Right lobe of liver (tissue), 6 donors: ENCODE measurements at regions not wholly inside any gene's neighbourhood (a gene's known extent, or its start where the extent isn't known, plus 50 kb on each side); places are given as distances from the start of the nearest gene placed in this dataset.

ENCODE experiments used
- ATAC-seq, 4 donors: fragments of 200-7000 bp; cut with Tn5 transposase; one replicate each; pipeline ENCODE4 v1.9.1; 2020; ENCODE audit warnings: mild to moderate bottlenecking in 4 of 4, moderate library complexity in 4 of 4
- DNase-seq, 3 donors: peaks; one replicate each; pipeline ENCODE4 v3.0.0-alpha.2; 2020
- H3K27ac ChIP-seq, 3 donors: fragments of 200-600 bp; one replicate each; pipeline ENCODE4 v1.8.0; 2022
- H3K27me3 ChIP-seq, 2 donors: fragments of 200-600 bp; one replicate each; pipeline ENCODE4 v1.8.0; 2022
- H3K36me3 ChIP-seq, 4 donors: fragments of 200-600 bp; sonication (generic) in 1 of 4; one replicate each; pipeline versions ENCODE4 v1.5.1 to v1.8.0; 2017 to 2022; ENCODE audit warnings: control low read depth in 1 of 4
- H3K4me1 ChIP-seq, 4 donors: fragments of 200-600 bp; sonication (generic) in 1 of 4; one replicate each; pipeline versions ENCODE4 v1.5.1 to v1.8.0; 2017 to 2022; ENCODE audit warnings: control low read depth in 1 of 4
- H3K4me3 ChIP-seq, 3 donors: fragments of 200-600 bp; one replicate each; pipeline ENCODE4 v1.8.0; 2022
- H3K9me3 ChIP-seq, 4 donors: fragments of 200-600 bp; sonication (generic) in 1 of 4; one replicate each; pipeline versions ENCODE4 v1.5.1 to v1.8.0; 2017 to 2022; ENCODE audit warnings: control low read depth in 1 of 4
- POLR2A ChIP-seq: fragments of 450-650 bp; IDR thresholded peaks from one replicate; pipeline ENCODE4 v1.6.1; 2017; ENCODE audit warnings: antibody characterized with exemption, mild to moderate bottlenecking
- whole genome bisulfite sequencing: methylation state at CpG from one replicate; pipeline ENCODE4 v1.1.6; 2018; ENCODE audit warnings: low coverage, low lambda C conversion rate; ENCODE audit not compliant: insufficient coverage; ENCODE audit errors: missing lambda C conversion rate; 5-methylcytosine and 5-hydroxymethylcytosine counted together
- intact Hi-C, 2 donors: fragments of 100-400 bp; cut with DNase I; formaldehyde crosslinking; loops; one replicate each; pipeline versions ENCODE4 v1.11.2 to v1.14.1; 2022
- TF ChIP-seq, protein P1 (sequence below), 4 donors: fragments of 200-600 bp in 3 of 4; fragments of 450-650 bp in 1 of 4; IDR thresholded peaks; one replicate each; pipeline versions ENCODE4 v1.5.1 to v1.8.0; 2016 to 2022; ENCODE audit warnings: antibody characterized with exemption in 4 of 4, mild to moderate bottlenecking in 2 of 4
- donor health status: DM: no; HTN: yes; CAD: no.
- donor health status: DM: no; HTN: no; CAD: no.
- donor health status: DM: no; HTN: no; CAD: no.
- donor health status: DM: no; HTN: yes; CAD: no.
- donor health status: DM: no; HTN: yes; CAD: no.

DNA sequence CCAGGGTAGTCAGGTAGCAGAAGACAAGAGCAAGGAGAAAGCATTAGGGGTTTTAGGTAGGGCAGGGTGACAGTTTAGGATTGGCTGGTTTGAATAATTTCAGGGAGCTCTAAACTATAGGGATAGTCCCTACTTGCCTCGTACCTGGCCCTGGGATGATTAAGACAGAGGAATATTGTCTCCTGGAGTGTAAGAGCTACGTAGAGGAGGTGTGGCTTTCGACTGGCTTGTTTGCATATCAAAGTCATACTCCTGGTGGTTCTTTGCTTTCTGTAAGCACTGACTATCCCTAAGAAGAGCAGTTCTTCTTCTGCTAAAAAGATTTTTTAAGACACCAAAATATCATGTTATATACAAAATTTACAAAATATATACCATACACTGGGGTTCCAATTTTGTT, 1867.4 kb downstream of the SUCLG1 start:
- Histone ChIP-seq H3K9me3 (no peaks in the 10 kb centered on the region), H3K27ac (no peak overlapping the region), H3K4me3 (no peak overlapping the region), H3K27me3 (no peaks in the 10 kb centered on the region), H3K36me3 (no peaks in the 10 kb centered on the region), H3K4me1 (no peaks in the 10 kb centered on the region)
- ATAC-seq = no peak
- 13% methylated on average over 3 of the region's 3 CpGs for WGBS
- intact Hi-C loops = no loop called here
- DNase-seq = no peak
- TF ChIP-seq, protein P1, sequence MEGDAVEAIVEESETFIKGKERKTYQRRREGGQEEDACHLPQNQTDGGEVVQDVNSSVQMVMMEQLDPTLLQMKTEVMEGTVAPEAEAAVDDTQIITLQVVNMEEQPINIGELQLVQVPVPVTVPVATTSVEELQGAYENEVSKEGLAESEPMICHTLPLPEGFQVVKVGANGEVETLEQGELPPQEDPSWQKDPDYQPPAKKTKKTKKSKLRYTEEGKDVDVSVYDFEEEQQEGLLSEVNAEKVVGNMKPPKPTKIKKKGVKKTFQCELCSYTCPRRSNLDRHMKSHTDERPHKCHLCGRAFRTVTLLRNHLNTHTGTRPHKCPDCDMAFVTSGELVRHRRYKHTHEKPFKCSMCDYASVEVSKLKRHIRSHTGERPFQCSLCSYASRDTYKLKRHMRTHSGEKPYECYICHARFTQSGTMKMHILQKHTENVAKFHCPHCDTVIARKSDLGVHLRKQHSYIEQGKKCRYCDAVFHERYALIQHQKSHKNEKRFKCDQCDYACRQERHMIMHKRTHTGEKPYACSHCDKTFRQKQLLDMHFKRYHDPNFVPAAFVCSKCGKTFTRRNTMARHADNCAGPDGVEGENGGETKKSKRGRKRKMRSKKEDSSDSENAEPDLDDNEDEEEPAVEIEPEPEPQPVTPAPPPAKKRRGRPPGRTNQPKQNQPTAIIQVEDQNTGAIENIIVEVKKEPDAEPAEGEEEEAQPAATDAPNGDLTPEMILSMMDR (IDR thresholded peaks at IDR 0.05) = no peak
- TF ChIP-seq POLR2A = no peak

DNA sequence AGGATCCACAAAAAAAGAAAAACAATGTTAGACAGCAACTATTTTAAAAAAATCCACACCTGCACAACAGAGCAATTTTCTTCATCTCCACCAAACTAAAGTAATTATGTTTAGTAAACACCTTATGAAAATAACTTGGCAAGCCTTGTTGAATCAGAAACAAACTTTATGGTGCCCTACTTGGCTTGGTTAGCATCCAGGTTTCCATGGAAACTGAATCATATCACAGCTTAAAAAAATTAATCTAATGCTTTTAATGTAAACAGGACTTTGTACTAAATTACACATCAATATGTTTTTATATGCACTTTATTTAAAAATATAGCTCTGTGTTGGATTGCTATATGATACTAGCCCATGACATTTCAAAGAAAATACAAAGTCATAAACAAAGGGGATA, 1882.4 kb downstream of the SUCLG1 start:
- no peaks in the 10 kb centered on the region for H3K9me3 ChIP-seq
- no peaks in the 10 kb centered on the region for H3K36me3 ChIP-seq
- intact Hi-C loops = no loop called here
- ATAC-seq (no peak), DNase-seq (no peak)
- TF ChIP-seq, protein P1 (IDR thresholded peaks at IDR 0.05) = no peak
- H3K4me1 ChIP-seq = no peaks in the 10 kb centered on the region
- no peak overlapping the region for H3K27ac ChIP-seq
- no peaks in the 10 kb centered on the region for H3K27me3 ChIP-seq
- no peak overlapping the region for H3K4me3 ChIP-seq

DNA sequence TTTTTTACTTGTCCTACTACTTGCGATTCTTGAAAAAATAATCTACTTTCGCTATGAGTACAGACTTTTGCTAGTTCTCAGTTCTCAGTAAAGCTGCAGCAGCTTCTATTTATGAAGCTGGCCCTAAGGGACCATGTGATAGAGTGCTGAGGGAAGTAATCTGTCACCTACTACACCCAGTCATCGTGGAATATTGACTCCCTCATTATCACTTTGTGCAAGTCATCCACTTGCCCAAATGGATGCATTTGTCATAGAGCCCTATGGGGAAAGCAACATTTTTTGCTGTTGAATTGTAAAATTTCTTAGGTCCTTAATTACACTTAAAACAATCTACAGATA, 1919.8 kb downstream of the SUCLG1 start:
- H3K36me3 ChIP-seq = no peaks in the 10 kb centered on the region
- no peak overlapping the region for H3K4me3 ChIP-seq
- H3K27ac ChIP-seq = no peak overlapping the region

DNA sequence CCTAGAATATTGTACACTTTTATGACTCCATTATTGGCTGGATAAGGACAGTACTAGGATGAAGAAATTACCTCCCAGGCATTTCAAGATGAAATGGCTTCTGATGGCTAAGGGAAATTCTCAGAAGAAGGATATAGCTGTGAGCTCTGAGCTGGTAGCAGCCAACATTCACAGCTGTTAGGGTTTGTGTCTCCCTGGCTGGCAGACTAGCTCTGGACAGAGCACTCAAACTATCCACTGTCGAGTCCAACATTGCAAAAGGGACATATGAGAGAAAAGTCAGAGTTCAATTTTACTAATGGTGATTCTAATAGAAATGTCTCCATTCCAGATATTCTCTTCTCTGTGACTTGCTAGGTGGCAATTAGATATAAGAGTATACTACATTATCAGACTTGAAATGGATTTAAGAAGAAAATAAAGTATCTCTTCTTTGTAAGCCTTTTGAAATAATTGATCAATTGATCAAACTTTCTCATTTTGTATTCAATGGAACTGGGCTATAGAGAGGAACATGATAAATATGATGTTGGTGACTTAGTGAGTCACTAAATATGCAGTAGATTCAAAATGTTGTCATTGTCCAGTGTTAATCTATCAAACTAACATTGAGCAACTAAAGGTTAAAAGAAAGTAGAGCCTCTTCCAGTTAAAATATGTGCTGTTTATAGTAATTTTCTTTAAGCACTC, 1920.3 kb downstream of the SUCLG1 start:
- no peak for ATAC-seq
- Histone ChIP-seq H3K27me3 (peaks cover 0 to 4% of the 10 kb centered on the region in 2 donors), H3K27ac (no peak overlapping the region), H3K9me3 (no peaks in the 10 kb centered on the region), H3K4me1 (no peaks in the 10 kb centered on the region), H3K36me3 (no peaks in the 10 kb centered on the region), H3K4me3 (no peak overlapping the region)
- no peak for TF ChIP-seq POLR2A
- TF ChIP-seq, protein P1 (IDR thresholded peaks at IDR 0.05) = no peak
- DNase-seq = no peak
- 30% methylated on average over 1 of the region's 1 CpG for WGBS
- intact Hi-C loops = no loop called here

More for the DNA sequence above, 1919.8 kb downstream of the SUCLG1 start:
- no peaks in the 10 kb centered on the region for H3K9me3 ChIP-seq
- intact Hi-C loops = no loop called here
- WGBS = 37% methylated on average over 3 of the region's 3 CpGs
- TF ChIP-seq, protein P1 (IDR thresholded peaks at IDR 0.05) = no peak
- TF ChIP-seq POLR2A = no peak
- DNase-seq (no peak), ATAC-seq (no peak)
- peaks cover 0 to 4% of the 10 kb centered on the region in 2 donors for H3K27me3 ChIP-seq
- H3K4me1 ChIP-seq = no peaks in the 10 kb centered on the region

DNA sequence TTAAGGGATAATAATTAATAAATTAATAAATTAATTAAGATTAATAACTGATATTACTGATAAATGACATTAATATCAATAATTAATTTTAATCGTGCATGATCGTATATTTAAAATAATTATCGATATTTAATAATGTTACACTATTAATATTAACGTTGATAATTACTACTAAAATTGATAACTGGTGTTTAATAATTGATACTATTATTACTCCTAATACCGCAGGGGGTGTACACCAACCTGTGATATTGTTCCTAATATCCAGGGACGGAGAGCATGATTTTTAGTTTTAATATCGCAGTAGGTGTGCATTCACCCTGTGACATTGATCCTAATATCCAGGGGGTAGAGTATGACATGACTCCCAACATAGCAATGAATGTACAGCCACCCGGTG, 1930.8 kb downstream of the SUCLG1 start:
- Histone ChIP-seq H3K4me3 (no peak overlapping the region), H3K27me3 (no peaks in the 10 kb centered on the region), H3K36me3 (no peaks in the 10 kb centered on the region), H3K9me3 (no peaks in the 10 kb centered on the region), H3K4me1 (no peaks in the 10 kb centered on the region), H3K27ac (no peak overlapping the region)
- ATAC-seq = no peak
- DNase-seq = no peak
- intact Hi-C loops = no loop called here
- 86% methylated on average over 8 of the region's 8 CpGs for WGBS
- TF ChIP-seq, protein P1 (IDR thresholded peaks at IDR 0.05) = no peak
- TF ChIP-seq POLR2A = no peak
